GM19023 (cell line): ENCODE measurements at regions not wholly inside any gene's neighbourhood (a gene's known extent, or its start where the extent isn't known, plus 50 kb on each side); places are given as distances from the start of the nearest gene placed in this dataset.
"Not testable (repeated sequence)": the region's sequence is repeated elsewhere in the genome, so short reads cannot be mapped to it uniquely, and the experiment has no call there.

Source experiments
- ATAC-seq: cut with Tn5 transposase; IDR thresholded peaks from one replicate; pipeline ENCODE4 v1.9.1; 2021; ENCODE audit warnings: mild to moderate bottlenecking, moderate library complexity; ENCODE audit not compliant: unreplicated experiment

DNA sequence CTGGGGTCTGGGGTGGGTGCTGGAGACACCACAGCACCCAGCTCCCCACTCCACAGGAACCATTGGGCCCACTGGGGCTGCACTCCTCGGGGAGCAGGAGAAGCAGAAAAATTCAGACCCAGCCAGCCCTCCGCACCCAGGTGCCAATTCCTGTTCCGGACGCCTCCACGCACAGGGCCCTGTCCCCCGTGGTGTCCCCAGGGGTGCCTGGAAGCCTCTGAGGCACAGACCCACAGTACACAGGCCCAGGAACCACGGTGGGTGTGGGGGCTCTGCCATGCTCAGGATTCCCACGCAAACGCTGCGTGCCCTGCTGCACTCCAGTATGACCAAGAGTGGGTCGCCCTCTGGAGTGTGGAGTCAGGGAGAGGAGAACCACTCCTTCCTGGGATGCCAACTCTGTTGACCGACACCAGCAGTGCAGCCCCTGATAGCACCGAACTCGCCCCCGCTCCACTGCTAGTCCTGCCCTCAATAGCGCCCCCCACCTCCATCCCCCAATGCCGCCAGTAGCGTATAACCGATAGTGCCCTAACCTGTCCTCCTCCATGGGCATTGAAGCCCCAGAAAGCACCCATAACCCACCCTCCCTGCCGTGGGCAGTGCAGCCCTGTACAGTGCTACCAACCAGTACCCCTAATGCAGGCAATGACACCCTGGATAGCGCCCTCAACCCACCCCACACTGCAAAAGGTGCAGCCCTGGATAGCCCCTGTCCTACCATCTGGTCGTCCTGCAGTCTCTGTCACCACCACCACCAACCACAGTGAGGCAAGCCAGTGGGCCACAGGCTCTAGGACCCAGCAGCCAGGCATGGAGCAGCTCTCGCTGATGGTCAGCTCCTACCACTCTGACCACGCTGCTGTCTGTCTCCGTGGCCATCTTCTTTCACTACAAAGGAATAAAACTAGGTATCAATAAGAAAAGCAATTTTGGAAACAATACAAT, 2877.2 kb downstream of the RPIA start:
- not testable (repeated sequence) for ATAC-seq

DNA sequence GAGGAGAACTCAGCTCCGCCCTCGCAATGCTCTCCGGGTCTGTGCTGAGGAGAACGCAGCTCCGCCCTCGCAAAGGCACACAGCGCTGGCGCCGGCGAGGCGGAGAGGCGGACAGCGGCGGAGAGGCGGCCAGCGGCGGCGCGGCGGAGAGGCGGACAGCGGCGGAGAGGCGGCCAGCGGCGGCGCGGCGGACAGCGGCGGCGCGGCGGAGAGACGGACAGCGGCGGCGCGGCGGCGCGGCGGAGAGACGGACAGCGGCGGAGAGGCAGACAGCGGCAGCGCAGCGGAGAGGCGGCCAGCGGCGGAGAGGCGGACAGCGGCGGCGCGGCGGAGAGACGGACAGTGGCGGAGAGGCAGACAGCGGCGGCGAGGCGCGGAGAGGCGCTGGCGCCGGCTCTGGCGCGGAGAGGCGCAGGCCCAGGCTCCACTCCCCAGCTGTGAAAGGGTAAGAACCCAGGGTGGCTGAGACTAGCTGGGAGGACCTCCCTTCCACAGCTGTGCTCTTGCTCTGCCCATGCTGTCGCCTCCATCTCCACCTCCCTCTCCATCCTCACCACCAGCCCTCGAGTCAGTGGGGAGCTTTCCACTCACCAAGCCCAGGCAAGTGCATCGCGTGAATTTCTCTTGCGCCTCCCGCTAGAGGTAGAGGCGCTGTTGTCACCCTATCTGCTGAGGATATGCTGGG, 2879.9 kb downstream of the RPIA start:
- ATAC-seq, result not testable (repeated sequence)

- ATAC-seq, result not testable (repeated sequence)
Observed at GRCh38 chr2:91573018-91573417, 2881.5 kb downstream of the RPIA start.

DNA sequence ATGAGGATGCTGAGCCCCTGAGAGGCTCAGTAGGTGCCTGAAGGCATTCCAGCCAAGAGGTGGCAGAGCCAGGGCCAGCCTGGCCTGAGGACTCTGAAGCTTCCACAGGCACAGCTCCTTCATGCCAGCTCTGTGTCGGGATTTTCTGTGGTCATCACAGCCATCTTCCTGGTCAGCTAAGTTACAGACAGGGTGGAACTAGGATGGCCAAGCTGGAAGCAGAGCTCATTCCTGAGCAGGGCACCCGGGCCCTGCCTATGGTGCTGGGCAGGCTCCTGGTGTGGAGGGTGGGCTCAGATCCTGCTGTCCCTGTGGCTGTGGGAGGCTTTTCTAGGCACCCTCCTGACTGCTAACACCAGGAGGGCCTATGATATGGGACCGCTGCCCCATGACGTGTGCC, 2882.3 kb downstream of the RPIA start:
- ATAC-seq, result not testable (repeated sequence)

- not testable (repeated sequence) for ATAC-seq
Observed at GRCh38 chr2:91574255-91574654, 2882.8 kb downstream of the RPIA start.

GRCh38 chr2:91575701-91576100, 2884.2 kb downstream of the RPIA start:
- ATAC-seq, result not testable (repeated sequence)

- not testable (repeated sequence) for ATAC-seq
Observed at GRCh38 chr2:91577406-91577805, 2885.9 kb downstream of the RPIA start.

GRCh38 chr2:91578678-91579077, 2887.2 kb downstream of the RPIA start:
- ATAC-seq, result not testable (repeated sequence)

DNA sequence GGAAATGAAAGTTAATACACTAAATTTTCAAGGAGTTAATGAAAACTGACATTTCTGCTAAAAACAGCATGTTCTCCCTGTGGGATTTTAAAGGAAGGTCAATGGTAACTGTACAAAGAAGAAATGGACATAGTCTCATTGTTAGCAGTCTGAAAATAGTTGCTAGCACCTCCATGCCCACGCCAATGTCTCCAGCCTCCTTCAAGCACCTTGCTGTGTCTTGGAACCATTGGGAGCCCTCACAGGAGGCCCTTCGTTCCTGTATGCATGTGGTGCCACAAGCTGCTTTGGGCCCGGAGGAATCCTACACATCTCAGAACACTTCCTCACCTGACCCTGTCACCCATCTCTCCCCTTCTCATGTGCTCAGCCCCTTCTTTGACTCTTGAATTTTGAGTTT, 2888.1 kb downstream of the RPIA start:
- ATAC-seq, result not testable (repeated sequence)

DNA sequence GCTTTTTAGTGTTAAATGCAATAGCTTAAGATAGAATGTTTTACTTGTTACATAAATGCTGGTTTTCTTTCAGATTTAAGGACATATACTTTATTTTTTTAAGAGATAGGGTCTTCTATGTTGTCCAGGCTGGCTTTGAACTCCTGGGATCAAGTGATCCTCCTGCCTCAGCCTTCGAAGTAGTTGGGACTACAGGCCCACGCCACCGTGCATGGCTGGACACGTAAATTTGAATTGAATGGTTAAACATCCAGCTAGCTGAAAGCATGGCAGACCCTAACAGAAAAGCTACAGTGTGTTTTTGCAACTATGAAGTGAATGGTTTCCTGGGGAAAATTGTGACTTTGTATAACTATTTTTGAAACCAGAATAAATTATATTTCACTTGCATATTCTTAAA, 2888.6 kb downstream of the RPIA start:
- not testable (repeated sequence) for ATAC-seq

DNA sequence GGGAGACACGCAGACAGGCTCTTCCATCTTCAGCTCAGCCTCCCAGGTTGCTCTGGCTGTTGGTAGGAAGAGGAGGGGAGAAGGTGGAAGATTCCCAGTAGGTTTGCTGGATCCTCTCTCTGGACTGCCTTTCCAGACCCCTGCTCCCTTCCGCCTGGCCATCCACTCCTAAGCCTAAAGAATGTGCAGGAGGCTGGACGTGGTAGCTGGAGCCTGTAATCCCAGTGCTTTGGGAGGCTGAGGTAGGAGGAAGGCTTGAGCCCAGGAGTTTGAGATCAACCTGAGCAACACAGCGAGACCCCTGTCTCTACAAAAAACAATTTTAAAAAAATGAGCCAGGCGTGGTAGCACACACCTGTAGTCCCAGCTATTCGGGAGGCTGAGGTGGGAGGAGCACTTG, 2895.6 kb downstream of the RPIA start:
- ATAC-seq, result not testable (repeated sequence)

DNA sequence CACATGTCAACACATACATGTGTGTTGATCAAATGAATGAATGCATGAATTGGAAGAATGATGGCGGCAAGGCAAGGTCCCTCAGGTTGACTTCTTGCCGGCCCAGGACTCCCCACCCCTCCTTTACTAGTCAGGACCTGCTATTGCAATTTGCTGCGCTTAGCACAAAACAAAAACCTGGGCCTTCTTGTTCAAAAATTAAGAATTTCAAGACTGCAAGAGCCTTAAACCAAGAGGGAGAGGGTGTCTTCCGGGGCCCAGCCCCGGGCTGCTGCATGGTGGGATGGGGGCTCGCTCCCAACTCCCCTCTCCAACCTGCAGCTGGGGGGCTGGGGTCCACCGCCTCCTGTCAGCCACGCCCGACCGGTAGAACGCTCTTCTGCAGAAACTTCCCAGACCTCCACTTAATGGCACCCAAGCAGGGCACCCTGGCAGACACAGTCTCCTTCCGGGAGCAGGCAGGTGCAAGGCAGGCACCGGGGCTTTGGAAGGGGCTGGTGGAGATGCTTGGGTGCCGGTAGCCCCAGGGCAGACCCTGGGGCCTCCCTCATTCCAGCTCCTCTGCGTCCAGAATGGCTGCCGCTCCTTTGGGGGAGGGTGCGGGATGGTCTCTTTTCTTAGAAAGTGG, 2896.5 kb downstream of the RPIA start:
- not testable (repeated sequence) for ATAC-seq

- not testable (repeated sequence) for ATAC-seq
Observed at GRCh38 chr2:91588782-91589223, 2897.3 kb downstream of the RPIA start.

DNA sequence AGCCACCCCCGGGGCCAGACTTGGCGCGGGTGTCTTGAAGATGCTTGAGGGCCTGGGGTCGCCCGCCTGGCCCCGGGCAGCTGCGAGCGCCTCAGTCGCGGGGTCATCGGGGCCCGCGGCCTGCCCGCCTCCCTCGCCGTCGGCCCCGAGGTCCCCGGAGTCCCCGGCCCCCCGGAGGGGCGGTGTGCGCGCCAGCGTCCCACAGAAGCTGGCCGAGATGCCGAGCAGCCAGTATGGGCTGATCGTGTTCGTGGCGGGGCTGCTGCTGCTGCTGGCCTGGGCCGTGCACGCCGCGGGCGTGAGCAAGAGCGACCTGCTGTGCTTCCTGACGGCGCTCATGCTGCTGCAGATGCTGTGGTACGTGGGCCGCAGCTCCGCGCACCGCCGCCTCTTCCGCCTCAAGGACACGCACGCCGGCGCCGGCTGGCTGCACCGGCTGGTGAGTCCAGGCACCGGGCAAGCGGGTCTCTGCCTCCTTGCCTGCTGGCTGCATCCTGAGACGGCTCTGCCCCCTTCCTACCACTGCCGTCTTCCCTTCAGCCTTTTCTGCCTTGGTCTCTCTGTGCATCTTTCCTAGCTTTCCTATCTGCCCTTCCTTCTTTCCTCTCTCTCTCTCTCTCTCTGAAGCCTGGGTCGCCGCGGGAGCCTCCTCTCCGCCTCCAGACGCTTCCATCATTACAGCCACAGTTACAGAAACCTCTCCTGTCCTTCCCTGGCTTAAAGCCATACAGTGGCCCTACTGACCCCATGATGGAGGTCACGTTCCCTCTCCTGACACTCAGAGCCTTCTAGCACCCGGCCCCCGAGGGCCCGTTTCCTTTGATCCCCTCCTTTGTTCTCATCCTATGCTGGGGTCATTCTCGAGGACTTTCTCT, 2898.2 kb downstream of the RPIA start:
- not testable (repeated sequence) for ATAC-seq

DNA sequence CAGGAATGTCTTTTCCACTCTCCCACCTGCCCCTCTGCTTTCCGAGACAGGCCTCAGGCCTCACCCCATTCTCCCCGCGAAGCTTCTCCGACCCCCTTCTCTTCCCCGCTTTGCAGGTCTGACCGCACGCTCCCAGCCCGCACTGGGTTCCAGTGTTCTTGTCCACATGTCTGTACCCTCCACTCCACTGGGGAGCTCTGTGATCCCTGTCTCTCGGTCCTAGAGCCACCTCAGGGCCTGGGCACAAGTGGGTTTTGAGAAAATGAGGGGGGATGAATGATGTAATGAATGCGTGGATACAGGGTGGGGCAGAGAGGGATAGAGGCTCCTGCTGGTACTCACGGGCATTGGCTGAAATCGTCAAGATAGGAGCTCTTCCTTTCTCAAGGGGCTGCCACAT, 2898.9 kb downstream of the RPIA start:
- not testable (repeated sequence) for ATAC-seq

DNA sequence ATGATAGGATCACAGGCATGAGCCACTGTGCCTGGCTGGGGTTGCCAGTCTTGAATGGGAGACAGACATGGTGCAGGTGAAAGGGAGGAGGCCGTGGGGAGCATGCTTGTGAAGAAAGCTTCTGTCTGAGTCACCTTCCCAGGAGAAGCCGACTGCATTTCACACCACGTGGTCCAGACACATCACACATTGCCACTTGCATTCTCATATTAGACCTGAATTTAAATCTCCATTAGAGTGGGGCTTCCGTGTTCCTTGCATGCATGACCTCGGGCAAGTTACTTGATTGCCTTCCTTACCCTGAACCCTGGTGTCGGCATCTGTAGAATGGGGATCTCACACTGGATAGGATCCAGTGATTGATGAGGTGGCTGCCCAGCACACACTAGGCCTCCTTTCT, 2899.6 kb downstream of the RPIA start:
- ATAC-seq, result not testable (repeated sequence)

- not testable (repeated sequence) for ATAC-seq
Observed at GRCh38 chr2:91597436-91597835, 2906.0 kb downstream of the RPIA start.

GRCh38 chr2:91598519-91598918, 2907.0 kb downstream of the RPIA start:
- not testable (repeated sequence) for ATAC-seq

DNA sequence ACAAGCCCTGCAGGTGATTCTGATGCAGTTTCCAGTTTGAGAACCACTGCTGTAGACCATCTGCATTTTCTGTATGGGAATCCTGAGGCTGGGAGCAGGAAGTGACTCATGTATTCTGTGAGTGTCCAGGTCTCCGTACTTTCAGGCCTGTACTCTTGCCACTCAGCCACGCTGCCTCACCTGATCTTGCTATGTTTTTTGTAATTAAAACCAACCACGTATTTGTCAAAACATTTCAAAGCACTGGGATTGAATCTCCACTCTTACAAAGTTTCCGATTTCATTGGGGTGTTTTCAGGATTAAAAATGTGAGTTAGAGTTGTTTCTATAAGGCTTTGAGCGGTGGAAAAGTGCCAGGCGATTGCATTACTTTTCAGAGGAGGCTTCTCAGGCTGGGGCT, 2907.5 kb downstream of the RPIA start:
- not testable (repeated sequence) for ATAC-seq

- ATAC-seq, result not testable (repeated sequence)
Observed at GRCh38 chr2:91602860-91603259, 2911.4 kb downstream of the RPIA start.
